Neutrophil (primary cell): ENCODE measurements at regions not wholly inside any gene's neighbourhood (a gene's known extent, or its start where the extent isn't known, plus 50 kb on each side); places are given as distances from the start of the nearest gene placed in this dataset.

Source experiments
- H3K27ac ChIP-seq: fragments of 200-600 bp; sonication (generic); 2 replicates; pipeline ENCODE4 v1.5.1; 2016; ENCODE audit warnings: mild to moderate bottlenecking, moderate library complexity
- H3K27me3 ChIP-seq: fragments of 200-600 bp; sonication (generic); 2 replicates; pipeline ENCODE4 v1.6.0; 2016; ENCODE audit warnings: mild to moderate bottlenecking
- H3K36me3 ChIP-seq: fragments of 200-600 bp; sonication (generic); 2 replicates; pipeline ENCODE4 v1.5.1; 2017
- H3K4me1 ChIP-seq, 2 experiments: fragments of 200-600 bp in 1 of 2; sonication (generic) in 1 of 2; 1 replicate in 1 of 2; 2 replicates in 1 of 2; pipeline versions ENCODE4 v1.5.1 to v1.6.1; 2013 to 2016; ENCODE audit warnings: low read depth in 1 of 2, low read length in 1 of 2, mild to moderate bottlenecking in 1 of 2, moderate library complexity in 1 of 2; ENCODE audit not compliant: control insufficient read depth in 1 of 2, insufficient read depth in 1 of 2
- H3K4me3 ChIP-seq, 2 experiments: fragments of 200-600 bp in 1 of 2; sonication (generic) in 1 of 2; 1 replicate in 1 of 2; 2 replicates in 1 of 2; pipeline ENCODE4 v1.5.1; 2013 to 2016; ENCODE audit warnings: low read depth in 1 of 2, low read length in 1 of 2, mild to moderate bottlenecking in 1 of 2, moderate library complexity in 1 of 2
- H3K9me3 ChIP-seq: fragments of 200-600 bp; sonication (generic); 2 replicates; pipeline ENCODE4 v1.5.1; 2016
- TF ChIP-seq, protein P1 (sequence below): fragments of 200-600 bp; sonication (generic); IDR thresholded peaks from 2 replicates; pipeline ENCODE4 v1.5.1; 2016; ENCODE audit warnings: antibody characterized with exemption

DNA sequence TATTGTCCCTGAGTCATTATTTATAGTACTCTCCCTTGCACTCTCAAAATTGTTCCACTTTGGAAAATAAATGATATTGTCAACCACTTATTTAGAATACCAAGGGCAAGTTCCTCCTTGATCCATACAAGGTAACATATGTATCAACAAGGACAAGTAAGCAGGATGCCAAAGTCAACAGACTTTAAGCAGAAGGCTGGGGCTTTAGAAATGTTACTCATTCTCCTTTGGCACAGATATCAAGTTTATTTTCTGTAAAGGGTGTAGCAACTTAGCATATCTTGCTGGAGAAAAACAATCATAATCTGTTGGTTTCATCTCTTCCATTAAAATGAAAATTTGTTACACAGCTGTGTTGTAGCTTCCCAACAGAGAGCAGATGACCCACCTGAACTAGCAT lies 248.7 kb upstream of the SLC30A5 start:
- H3K27me3 ChIP-seq: no peaks in the 10 kb centered on the region
- no peaks in the 10 kb centered on the region for H3K36me3 ChIP-seq
- H3K27ac ChIP-seq: no peak overlapping the region
- peaks cover 5% of the 10 kb centered on the region for H3K9me3 ChIP-seq
- TF ChIP-seq, protein P1, sequence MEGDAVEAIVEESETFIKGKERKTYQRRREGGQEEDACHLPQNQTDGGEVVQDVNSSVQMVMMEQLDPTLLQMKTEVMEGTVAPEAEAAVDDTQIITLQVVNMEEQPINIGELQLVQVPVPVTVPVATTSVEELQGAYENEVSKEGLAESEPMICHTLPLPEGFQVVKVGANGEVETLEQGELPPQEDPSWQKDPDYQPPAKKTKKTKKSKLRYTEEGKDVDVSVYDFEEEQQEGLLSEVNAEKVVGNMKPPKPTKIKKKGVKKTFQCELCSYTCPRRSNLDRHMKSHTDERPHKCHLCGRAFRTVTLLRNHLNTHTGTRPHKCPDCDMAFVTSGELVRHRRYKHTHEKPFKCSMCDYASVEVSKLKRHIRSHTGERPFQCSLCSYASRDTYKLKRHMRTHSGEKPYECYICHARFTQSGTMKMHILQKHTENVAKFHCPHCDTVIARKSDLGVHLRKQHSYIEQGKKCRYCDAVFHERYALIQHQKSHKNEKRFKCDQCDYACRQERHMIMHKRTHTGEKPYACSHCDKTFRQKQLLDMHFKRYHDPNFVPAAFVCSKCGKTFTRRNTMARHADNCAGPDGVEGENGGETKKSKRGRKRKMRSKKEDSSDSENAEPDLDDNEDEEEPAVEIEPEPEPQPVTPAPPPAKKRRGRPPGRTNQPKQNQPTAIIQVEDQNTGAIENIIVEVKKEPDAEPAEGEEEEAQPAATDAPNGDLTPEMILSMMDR: no peak
- H3K4me1 ChIP-seq: no peaks in the 10 kb centered on the region
- H3K4me3 ChIP-seq: no peak overlapping the region

DNA sequence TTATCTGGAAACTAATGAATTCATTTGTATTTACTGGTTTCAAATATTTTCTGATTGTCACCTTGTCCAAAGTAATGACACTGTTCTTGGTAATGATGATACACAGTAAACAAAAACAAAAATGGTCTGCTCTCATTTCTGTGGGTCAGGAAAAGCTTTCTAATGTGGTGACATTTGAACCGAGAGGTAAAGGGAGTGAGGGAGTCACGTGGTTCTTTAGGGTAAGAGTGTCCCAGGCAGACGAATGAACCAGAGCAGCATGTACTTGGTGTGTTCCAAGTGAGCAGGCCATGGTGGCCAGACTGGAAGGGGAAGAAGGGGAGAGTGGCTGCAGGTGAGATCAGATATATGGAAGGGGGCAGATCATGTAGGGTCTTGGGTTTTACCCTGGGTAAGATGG lies 247.0 kb upstream of the SLC30A5 start:
- TF ChIP-seq, protein P1: no peak
- no peaks in the 10 kb centered on the region for H3K36me3 ChIP-seq
- H3K4me1 ChIP-seq: no peaks in the 10 kb centered on the region
- peaks cover 5% of the 10 kb centered on the region for H3K9me3 ChIP-seq
- no peak overlapping the region for H3K27ac ChIP-seq
- H3K4me3 ChIP-seq: no peak overlapping the region
- no peaks in the 10 kb centered on the region for H3K27me3 ChIP-seq

DNA sequence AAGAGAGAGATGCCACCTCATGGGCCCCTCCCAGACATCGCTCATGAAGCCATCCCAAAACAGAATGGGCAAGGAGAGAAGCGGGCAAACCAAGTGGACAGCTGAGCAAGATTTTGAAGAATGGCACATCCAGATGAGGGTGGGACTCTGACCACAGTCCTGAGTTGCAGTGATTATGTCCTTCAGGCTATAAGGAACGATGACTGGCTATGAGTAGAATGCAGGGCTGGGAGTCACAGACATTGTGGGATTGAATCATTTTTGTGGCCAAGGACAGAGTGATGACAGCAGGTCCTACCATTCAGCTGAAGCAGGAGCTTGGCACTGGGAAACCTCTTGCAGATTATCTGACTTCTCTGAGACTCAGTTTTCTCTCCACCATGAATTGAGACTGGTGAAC lies 245.7 kb upstream of the SLC30A5 start:
- Histone ChIP-seq H3K4me3 (no peak overlapping the region), H3K9me3 (peaks cover 5% of the 10 kb centered on the region), H3K27me3 (no peaks in the 10 kb centered on the region), H3K4me1 (no peaks in the 10 kb centered on the region), H3K36me3 (no peaks in the 10 kb centered on the region), H3K27ac (no peak overlapping the region)
- TF ChIP-seq, protein P1: no peak

DNA sequence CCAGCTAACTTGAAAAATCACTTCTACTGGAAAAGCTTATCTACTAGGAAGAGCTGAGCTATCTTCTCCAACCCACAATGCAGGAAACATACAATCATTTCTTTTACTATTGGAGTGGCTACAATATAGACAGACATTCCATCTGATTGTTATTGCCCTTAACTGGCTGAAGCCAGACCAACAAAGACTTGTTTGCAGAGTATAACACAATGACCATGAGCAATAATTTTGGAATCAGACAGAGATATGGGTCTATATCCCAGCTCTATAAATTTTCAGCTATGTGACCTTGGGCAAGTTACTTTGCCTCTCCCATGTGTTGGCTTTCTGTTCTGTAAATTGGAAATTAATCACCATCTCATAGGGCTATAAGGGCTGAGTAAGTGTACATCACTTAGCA lies 244.7 kb upstream of the SLC30A5 start:
- Histone ChIP-seq H3K27me3 (no peaks in the 10 kb centered on the region), H3K9me3 (peaks cover 5% of the 10 kb centered on the region), H3K4me1 (no peaks in the 10 kb centered on the region), H3K4me3 (no peak overlapping the region), H3K27ac (no peak overlapping the region), H3K36me3 (no peaks in the 10 kb centered on the region)
- TF ChIP-seq, protein P1: no peak

DNA sequence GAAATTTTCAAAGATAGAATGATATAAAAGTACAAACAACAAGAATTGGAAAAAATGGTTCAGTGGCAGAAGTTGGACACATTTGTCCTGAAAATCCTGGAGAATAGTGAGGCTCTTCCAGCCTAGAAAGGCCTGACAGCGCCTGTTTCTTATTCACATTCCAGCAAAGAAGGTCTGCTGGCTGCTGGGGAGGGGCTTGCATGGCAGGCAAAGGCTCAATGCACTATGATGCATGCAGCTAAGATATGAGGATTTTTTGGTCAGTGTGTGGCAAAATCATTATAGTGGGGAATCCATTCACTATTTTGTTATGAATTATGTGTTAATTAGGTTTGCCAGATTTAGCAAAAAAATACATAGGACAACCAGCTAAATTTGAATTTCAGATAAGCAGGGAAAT lies 243.9 kb upstream of the SLC30A5 start:
- no peak overlapping the region for H3K4me3 ChIP-seq
- H3K9me3 ChIP-seq: peaks cover 5% of the 10 kb centered on the region
- TF ChIP-seq, protein P1: no peak
- H3K4me1 ChIP-seq: no peaks in the 10 kb centered on the region
- no peak overlapping the region for H3K27ac ChIP-seq
- no peaks in the 10 kb centered on the region for H3K36me3 ChIP-seq
- no peaks in the 10 kb centered on the region for H3K27me3 ChIP-seq

DNA sequence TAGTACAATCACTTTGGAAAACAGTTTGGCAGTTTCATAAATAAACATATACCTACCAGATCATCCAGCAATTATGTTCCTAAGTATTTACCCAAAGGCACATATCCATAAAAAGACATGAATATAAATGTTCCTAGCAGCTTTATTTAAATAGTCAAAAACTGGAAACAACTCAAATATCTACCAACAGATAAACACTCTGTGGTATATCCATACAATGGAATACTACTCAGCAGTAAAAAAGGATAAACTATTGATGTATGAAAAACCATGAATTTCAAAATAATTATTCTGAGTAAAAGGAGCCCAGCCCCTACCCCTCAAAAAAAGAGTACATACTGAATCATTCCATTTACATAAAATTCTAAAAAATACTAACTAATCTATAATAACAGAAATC lies 232.7 kb upstream of the SLC30A5 start:
- Histone ChIP-seq H3K9me3 (no peaks in the 10 kb centered on the region), H3K27me3 (no peaks in the 10 kb centered on the region), H3K36me3 (no peaks in the 10 kb centered on the region), H3K4me3 (no peak overlapping the region), H3K27ac (no peak overlapping the region), H3K4me1 (no peaks in the 10 kb centered on the region)
- TF ChIP-seq, protein P1: no peak
